ENCODE measurements at regions not wholly inside any gene's neighbourhood (a gene's known extent, or its start where the extent isn't known, plus 50 kb on each side); places are given as distances from the start of the nearest gene placed in this dataset.

DNA sequence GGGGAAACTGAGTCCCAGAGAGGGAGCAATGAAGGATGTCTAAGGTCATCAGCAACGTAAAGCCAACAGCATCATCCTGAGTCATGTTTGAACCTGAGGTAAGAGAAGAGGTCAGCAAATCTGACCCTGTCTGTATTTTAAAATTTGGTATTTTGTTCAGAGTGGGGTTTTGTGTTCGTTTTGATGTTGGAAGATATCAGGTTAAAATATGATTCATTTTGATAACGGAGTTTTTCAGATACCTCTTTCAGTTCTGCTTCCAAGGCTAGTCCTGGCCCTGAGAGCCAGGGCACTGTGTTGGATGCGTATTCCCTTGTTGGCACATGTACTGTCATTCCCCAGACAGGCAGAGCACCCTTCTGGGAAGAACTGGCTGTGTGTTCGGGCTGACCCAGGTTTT, 291.0 kb downstream of the NSG2 start:
- TF ChIP-seq EZH2 (IDR thresholded peaks at IDR 0.05; ENCODE audit: borderline replicate concordance), result no peak
- TF ChIP-seq, protein P1, sequence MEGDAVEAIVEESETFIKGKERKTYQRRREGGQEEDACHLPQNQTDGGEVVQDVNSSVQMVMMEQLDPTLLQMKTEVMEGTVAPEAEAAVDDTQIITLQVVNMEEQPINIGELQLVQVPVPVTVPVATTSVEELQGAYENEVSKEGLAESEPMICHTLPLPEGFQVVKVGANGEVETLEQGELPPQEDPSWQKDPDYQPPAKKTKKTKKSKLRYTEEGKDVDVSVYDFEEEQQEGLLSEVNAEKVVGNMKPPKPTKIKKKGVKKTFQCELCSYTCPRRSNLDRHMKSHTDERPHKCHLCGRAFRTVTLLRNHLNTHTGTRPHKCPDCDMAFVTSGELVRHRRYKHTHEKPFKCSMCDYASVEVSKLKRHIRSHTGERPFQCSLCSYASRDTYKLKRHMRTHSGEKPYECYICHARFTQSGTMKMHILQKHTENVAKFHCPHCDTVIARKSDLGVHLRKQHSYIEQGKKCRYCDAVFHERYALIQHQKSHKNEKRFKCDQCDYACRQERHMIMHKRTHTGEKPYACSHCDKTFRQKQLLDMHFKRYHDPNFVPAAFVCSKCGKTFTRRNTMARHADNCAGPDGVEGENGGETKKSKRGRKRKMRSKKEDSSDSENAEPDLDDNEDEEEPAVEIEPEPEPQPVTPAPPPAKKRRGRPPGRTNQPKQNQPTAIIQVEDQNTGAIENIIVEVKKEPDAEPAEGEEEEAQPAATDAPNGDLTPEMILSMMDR (IDR thresholded peaks at IDR 0.05; ENCODE audit: poor library complexity), result no peak
- TF ChIP-seq EZH2phosphoT487 (IDR thresholded peaks at IDR 0.05; ENCODE audit: low read depth, severe bottlenecking, unreplicated experiment), result no peak
